GM18951 (cell line): ENCODE measurements at regions not wholly inside any gene's neighbourhood (a gene's known extent, or its start where the extent isn't known, plus 50 kb on each side); places are given as distances from the start of the nearest gene placed in this dataset.

Source experiments
- POLR2A ChIP-seq: IDR thresholded peaks from 4 replicates; pipeline ENCODE4 v1.6.1; 2011; ENCODE audit warnings: mild to moderate bottlenecking; ENCODE audit not compliant: insufficient read length, insufficient read depth; ENCODE audit errors: extremely low read depth
- in situ Hi-C: fragments of 300-500 bp; cut with MboI; formaldehyde crosslinking; loops from one replicate; pipeline ENCODE4 v1.12.0; 2022; ENCODE audit warnings: low sequenced_read_pairs, mixed read lengths, inconsistent platforms; ENCODE audit not compliant: unreplicated experiment

- in situ Hi-C loops = no loop called here
- no peak for TF ChIP-seq POLR2A
Observed at GRCh38 chr15:93299675-93300074, 210.7 kb upstream of the RGMA start.

- no peak for TF ChIP-seq POLR2A
- in situ Hi-C loops = no loop called here
Observed at GRCh38 chr15:93298901-93299300, 209.9 kb upstream of the RGMA start.

- no peak for TF ChIP-seq POLR2A
- in situ Hi-C loops = no loop called here
Observed at GRCh38 chr15:93296759-93297500, 207.9 kb upstream of the RGMA start.

DNA sequence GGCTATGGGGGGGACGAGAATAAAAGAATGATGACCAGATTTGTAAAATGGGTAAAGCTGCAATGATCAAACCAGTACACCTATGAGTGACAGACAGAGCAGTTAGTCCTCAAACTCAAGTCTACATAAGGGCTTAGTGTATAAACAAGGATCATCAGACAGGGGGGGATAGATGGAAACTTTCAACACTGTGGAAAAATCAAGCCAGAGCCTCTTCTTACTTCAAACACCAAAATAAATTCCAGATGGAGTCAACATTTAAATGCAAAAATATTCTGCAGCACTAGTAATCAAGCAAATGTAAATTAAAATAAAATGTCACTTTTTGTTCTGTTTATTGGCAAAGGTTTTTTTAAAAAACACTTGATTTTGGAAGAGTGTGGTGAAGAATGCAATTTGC is 205.9 kb upstream of the RGMA start:
- in situ Hi-C loops = no loop called here
- TF ChIP-seq POLR2A = no peak

- in situ Hi-C loops = no loop called here
- TF ChIP-seq POLR2A = no peak
Observed at GRCh38 chr15:93294066-93294465, 205.1 kb upstream of the RGMA start.

DNA sequence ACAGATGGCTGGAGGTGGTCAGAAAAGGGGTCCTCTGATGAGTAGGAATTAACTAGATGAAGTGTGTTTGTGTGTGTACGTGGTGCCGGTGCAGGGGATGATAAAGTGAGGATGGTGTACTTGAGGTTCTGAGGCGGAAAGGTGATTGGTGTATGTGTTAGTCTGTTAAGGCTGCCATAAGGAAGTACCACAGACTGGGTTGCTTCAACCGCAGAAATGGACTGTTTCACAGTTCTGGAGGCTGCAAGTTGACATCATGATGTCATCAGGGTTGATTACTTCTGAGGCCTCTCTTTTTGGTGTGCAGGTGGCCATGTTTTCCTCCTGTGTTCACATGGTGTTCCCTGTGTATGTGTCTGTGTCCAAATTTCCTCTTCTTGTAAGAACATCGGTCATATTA is 202.4 kb upstream of the RGMA start:
- TF ChIP-seq POLR2A = no peak
- in situ Hi-C loops = no loop called here

DNA sequence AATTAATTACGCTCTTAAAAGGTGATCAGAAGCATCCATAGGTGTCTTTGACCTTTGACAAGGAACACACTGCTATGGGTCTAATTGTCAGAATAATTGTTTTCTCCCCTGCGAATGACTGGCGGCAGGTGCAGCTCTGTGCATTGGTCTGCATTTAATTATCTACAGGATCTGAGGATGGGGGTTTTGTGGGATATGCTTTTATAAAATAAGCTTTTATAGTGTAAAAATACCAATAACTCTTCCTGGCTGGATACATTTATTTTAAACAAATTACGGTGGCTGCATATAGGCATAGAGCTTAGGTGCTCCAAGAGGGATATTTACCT is 201.6 kb upstream of the RGMA start:
- in situ Hi-C loops = no loop called here
- TF ChIP-seq POLR2A = no peak

GRCh38 chr15:93289941-93290617 is 201.1 kb upstream of the RGMA start:
- no peak for TF ChIP-seq POLR2A
- in situ Hi-C loops = no loop called here

- in situ Hi-C loops = no loop called here
- TF ChIP-seq POLR2A = no peak
Observed at GRCh38 chr15:93288728-93289294, 199.8 kb upstream of the RGMA start.

DNA sequence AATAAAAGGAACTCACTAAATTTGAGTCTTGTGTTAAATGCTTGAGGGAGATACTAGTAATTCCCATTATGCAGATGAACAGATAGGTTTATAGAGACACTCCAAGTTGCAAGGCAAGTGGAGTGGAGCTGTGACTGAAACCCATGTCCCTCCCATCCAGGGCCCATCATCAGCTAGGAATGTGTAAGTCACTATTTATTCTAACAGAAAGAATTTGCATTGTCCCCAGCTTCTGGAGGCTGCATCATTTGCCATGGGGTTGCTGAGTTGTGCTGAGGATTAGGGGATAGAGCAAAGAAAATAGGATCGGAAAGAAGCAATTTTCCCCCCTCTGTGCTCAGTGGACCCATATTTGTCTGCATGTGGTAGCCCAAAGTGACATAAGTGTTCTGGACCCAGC is 197.4 kb upstream of the RGMA start:
- in situ Hi-C loops = no loop called here
- no peak for TF ChIP-seq POLR2A

GRCh38 chr15:93283854-93284253 is 194.8 kb upstream of the RGMA start:
- no peak for TF ChIP-seq POLR2A
- in situ Hi-C loops = no loop called here

DNA sequence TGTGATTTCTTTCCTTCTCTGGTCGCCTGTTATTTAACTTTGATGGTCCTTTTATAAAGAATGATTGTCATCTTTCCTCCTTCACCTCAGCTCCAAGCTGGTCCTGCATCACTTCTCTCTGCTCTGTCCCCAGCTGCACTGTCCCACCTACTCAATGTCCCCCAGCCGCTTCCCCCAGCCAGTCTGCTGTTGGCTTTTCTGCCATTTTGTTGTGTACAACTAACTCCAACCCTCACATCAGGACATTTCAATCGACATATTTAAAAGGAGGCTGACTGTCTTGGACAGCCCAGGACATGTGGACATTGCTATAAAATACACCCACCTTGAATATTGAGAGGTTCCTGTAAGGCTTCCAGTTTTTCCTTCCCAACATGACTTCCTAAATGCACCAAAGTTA is 193.8 kb upstream of the RGMA start:
- in situ Hi-C loops = no loop called here
- TF ChIP-seq POLR2A = no peak

DNA sequence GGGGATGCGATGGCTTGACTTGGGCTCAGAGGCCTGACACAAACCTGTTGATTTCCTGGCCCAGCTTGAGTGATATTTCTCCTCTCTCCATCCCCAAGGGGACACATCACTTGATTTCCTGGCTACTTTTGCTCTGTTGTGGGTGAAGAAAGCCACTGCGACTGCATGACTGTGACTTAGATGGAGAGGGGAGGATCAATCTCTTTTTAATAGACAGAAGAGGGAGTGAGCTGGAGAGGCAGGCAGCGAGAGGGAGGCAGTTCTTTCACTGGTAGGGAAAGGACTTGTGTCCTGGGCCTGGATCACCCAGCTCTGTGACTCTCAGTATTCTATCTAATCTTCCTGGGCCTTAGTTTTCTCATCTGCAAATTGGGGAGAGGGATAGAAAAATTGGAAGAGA is 189.8 kb upstream of the RGMA start:
- in situ Hi-C loops = no loop called here
- no peak for TF ChIP-seq POLR2A

DNA sequence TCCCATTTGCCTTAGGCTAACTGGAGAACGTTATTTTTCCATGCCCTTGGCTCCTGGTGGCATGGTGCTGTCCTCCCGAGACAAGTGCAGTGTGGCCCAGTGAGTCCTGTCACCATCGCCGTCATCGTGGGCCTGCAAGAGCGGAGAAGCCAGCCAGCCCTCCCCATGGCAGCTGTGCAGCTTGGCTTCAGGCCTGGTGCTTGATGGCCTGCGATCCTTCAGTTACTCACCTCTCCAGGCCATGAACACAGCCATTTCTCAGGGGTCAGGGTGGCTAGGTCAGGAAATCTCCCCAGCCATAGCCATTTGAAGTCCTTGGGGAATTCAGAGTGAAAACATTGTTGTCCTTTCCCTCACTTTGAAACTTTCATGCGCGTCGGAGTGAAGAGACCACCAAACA is 189.0 kb upstream of the RGMA start:
- in situ Hi-C loops = no loop called here
- TF ChIP-seq POLR2A = no peak
